Uterus (tissue), 3 donors: ENCODE measurements at regions not wholly inside any gene's neighbourhood (a gene's known extent, or its start where the extent isn't known, plus 50 kb on each side); places are given as distances from the start of the nearest gene placed in this dataset.

Experiments
- DNase-seq, 2 donors: peaks; one replicate each; pipeline ENCODE4 v3.0.0-alpha.2; 2019 to 2020
- H3K27ac ChIP-seq, 2 donors: fragments of 200-600 bp; sonication (generic); 1 replicate in 1 of 2; 2 replicates in 1 of 2; pipeline ENCODE4 v1.5.1; 2016 to 2018
- H3K27me3 ChIP-seq, 2 donors: fragments of 200-600 bp; sonication (generic); one replicate each; pipeline ENCODE4 v1.5.1; 2018 to 2019; ENCODE audit warnings: control low read depth in 1 of 2
- H3K36me3 ChIP-seq, 2 donors: fragments of 200-600 bp; sonication (generic); one replicate each; pipeline ENCODE4 v1.5.1; 2019; ENCODE audit warnings: control low read depth in 1 of 2
- H3K4me1 ChIP-seq, 2 donors: fragments of 200-600 bp; sonication (generic); one replicate each; pipeline ENCODE4 v1.5.1; 2018 to 2019; ENCODE audit warnings: control low read depth in 1 of 2
- H3K4me3 ChIP-seq, 2 donors: fragments of 200-600 bp; sonication (generic); 1 replicate in 1 of 2; 2 replicates in 1 of 2; pipeline ENCODE4 v1.5.1; 2018 to 2019; ENCODE audit warnings: mild to moderate bottlenecking in 1 of 2
- H3K9me3 ChIP-seq, 2 donors: fragments of 200-600 bp; sonication (generic); one replicate each; pipeline ENCODE4 v1.5.1; 2019; ENCODE audit warnings: control low read depth in 1 of 2
- POLR2A ChIP-seq, 2 donors: fragments of 450-650 bp; IDR thresholded peaks; one replicate each; pipeline ENCODE4 v1.6.1; 2016; ENCODE audit warnings: antibody characterized with exemption in 2 of 2, mild to moderate bottlenecking in 1 of 2, moderate library complexity in 1 of 2
- intact Hi-C: fragments of 100-400 bp; cut with DNase I; formaldehyde crosslinking; loops from one replicate; pipeline ENCODE4 v1.15.1; 2023; ENCODE audit warnings: low total_unique reads
- TF ChIP-seq, protein P1 (sequence below), 4 experiments: fragments of 200-600 bp in 2 of 4; fragments of 450-650 bp in 2 of 4; sonication (generic) in 2 of 4; IDR thresholded peaks; one replicate each; pipeline ENCODE4 v1.5.1; 2016 to 2019; ENCODE audit warnings: antibody characterized with exemption in 4 of 4, mild to moderate bottlenecking in 2 of 4, moderate library complexity in 1 of 4
- donor health status: DM: yes; HTN: yes; CAD: no.

- Histone ChIP-seq H3K4me3 (no peak overlapping the region), H3K27me3 (no peaks in the 10 kb centered on the region), H3K9me3 (no peaks in the 10 kb centered on the region), H3K4me1 (no peaks in the 10 kb centered on the region), H3K36me3 (no peaks in the 10 kb centered on the region), H3K27ac (no peak overlapping the region)
- DNase-seq, result peak in 1 of 2 donors; percentile 14
- intact Hi-C loops, result no loop called here
- TF ChIP-seq, protein P1, sequence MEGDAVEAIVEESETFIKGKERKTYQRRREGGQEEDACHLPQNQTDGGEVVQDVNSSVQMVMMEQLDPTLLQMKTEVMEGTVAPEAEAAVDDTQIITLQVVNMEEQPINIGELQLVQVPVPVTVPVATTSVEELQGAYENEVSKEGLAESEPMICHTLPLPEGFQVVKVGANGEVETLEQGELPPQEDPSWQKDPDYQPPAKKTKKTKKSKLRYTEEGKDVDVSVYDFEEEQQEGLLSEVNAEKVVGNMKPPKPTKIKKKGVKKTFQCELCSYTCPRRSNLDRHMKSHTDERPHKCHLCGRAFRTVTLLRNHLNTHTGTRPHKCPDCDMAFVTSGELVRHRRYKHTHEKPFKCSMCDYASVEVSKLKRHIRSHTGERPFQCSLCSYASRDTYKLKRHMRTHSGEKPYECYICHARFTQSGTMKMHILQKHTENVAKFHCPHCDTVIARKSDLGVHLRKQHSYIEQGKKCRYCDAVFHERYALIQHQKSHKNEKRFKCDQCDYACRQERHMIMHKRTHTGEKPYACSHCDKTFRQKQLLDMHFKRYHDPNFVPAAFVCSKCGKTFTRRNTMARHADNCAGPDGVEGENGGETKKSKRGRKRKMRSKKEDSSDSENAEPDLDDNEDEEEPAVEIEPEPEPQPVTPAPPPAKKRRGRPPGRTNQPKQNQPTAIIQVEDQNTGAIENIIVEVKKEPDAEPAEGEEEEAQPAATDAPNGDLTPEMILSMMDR (IDR thresholded peaks at IDR 0.05), result no peak
- TF ChIP-seq POLR2A (IDR thresholded peaks at IDR 0.05), result no peak
These were observed 280.1 kb downstream of the VRK1 start for GRCh38 chr14:97077253-97077653.

DNA sequence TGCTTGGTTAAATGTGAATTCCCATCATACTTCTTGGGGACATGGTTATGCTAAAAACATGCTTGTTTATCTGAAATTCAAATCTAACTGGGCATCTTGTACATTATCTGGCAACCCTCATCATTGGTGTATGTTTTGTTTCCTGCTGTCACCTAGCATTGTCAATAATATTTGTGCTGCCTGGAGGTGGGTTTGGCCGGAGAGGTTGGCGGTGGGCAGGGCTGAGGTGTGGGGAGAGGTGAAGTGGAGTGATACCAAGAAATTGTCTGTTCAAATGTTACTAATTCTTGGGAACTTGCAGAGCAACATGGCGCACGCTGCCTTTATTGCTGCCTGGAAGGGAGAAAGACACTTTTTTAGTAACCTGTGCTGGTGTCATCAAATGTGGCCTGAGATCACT lies 280.5 kb downstream of the VRK1 start:
- H3K36me3 ChIP-seq, result no peaks in the 10 kb centered on the region
- H3K27me3 ChIP-seq, result no peaks in the 10 kb centered on the region
- H3K27ac ChIP-seq, result no peak overlapping the region
- H3K9me3 ChIP-seq, result no peaks in the 10 kb centered on the region
- intact Hi-C loops, result no loop called here
- no peaks in the 10 kb centered on the region for H3K4me1 ChIP-seq
- no peak for TF ChIP-seq POLR2A (IDR thresholded peaks at IDR 0.05)
- TF ChIP-seq, protein P1 (IDR thresholded peaks at IDR 0.05), result no peak
- no peak for DNase-seq
- H3K4me3 ChIP-seq, result no peak overlapping the region

GRCh38 chr14:97080991-97081390 lies 283.8 kb downstream of the VRK1 start:
- no peaks in the 10 kb centered on the region for H3K9me3 ChIP-seq
- no peaks in the 10 kb centered on the region for H3K27me3 ChIP-seq
- no peaks in the 10 kb centered on the region for H3K4me1 ChIP-seq
- intact Hi-C loops, result no loop called here
- no peak overlapping the region for H3K27ac ChIP-seq
- no peak overlapping the region for H3K4me3 ChIP-seq
- DNase-seq, result no peak
- H3K36me3 ChIP-seq, result no peaks in the 10 kb centered on the region
- no peak for TF ChIP-seq POLR2A (IDR thresholded peaks at IDR 0.05)
- TF ChIP-seq, protein P1 (IDR thresholded peaks at IDR 0.05), result no peak

- no peaks in the 10 kb centered on the region for H3K9me3 ChIP-seq
- DNase-seq, result no peak
- H3K27ac ChIP-seq, result no peak overlapping the region
- intact Hi-C loops, result no loop called here
- no peak overlapping the region for H3K4me3 ChIP-seq
- no peaks in the 10 kb centered on the region for H3K4me1 ChIP-seq
- H3K36me3 ChIP-seq, result no peaks in the 10 kb centered on the region
- TF ChIP-seq, protein P1 (IDR thresholded peaks at IDR 0.05), result no peak
- no peak for TF ChIP-seq POLR2A (IDR thresholded peaks at IDR 0.05)
- no peaks in the 10 kb centered on the region for H3K27me3 ChIP-seq
These were observed 298.1 kb downstream of the VRK1 start for GRCh38 chr14:97095269-97095668.

DNA sequence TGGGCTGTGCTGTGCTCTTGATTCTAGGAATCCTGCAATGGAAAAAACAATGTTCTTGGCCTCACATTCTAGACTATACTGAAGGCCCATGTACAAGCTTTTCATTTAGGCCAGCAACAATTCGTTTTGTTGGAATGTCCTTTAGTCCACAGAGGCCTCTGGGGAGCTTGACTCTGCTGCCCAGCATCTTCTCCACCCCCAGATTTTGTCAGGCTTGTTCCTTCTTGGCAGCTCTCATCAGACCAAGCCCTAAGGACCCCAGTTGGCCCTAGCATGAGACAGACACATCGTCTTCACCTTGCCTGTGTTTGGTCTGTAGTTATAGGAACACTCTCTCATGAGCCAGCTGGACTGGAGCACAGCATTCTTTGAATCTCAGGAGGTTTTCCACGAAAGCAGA lies 300.1 kb downstream of the VRK1 start:
- intact Hi-C loops, result no loop called here
- H3K4me1 ChIP-seq, result no peaks in the 10 kb centered on the region
- TF ChIP-seq POLR2A (IDR thresholded peaks at IDR 0.05), result no peak
- TF ChIP-seq, protein P1 (IDR thresholded peaks at IDR 0.05), result no peak
- H3K36me3 ChIP-seq, result no peaks in the 10 kb centered on the region
- no peak overlapping the region for H3K27ac ChIP-seq
- no peak for DNase-seq
- H3K4me3 ChIP-seq, result no peak overlapping the region
- H3K9me3 ChIP-seq, result no peaks in the 10 kb centered on the region
- no peaks in the 10 kb centered on the region for H3K27me3 ChIP-seq
